ENCODE measurements at regions not wholly inside any gene's neighbourhood (a gene's known extent, or its start where the extent isn't known, plus 50 kb on each side); places are given as distances from the start of the nearest gene placed in this dataset.

GRCh38 chr12:60176891-60177290 lies 581.1 kb downstream of the SLC16A7 start:
- TF ChIP-seq POLR2A (IDR thresholded peaks at IDR 0.05; ENCODE audit: borderline replicate concordance, extremely low read depth, insufficient read depth, insufficient read length) (no peak), MAX (IDR thresholded peaks at IDR 0.05) (no peak), CTCF (IDR thresholded peaks at IDR 0.05 in 2 of 3, conservative IDR thresholded peaks at IDR 0.05 in 1 of 3; ENCODE audit: borderline replicate concordance in 1 of 3, insufficient read depth in 1 of 3, low read depth in 2 of 3, low read length in 2 of 3) (no peak), EZH2phosphoT487 (IDR thresholded peaks at IDR 0.05; ENCODE audit: borderline replicate concordance) (no peak), CEBPB (IDR thresholded peaks at IDR 0.05; ENCODE audit: low read depth) (no peak), REST (IDR thresholded peaks at IDR 0.05; ENCODE audit: low read depth) (no peak), RAD21 (IDR thresholded peaks at IDR 0.05; ENCODE audit: low read depth) (no peak), POLR2AphosphoS5 (IDR thresholded peaks at IDR 0.05; ENCODE audit: low read depth, low read length) (no peak), ELF1 (IDR thresholded peaks at IDR 0.05; ENCODE audit: borderline replicate concordance, low read depth) (no peak), EGR1 (IDR thresholded peaks at IDR 0.05; ENCODE audit: low read depth) (no peak), FOSL1 (IDR thresholded peaks at IDR 0.05; ENCODE audit: low read depth) (no peak), YY1 (IDR thresholded peaks at IDR 0.05; ENCODE audit: extremely low read depth, insufficient replicate concordance, low read depth, low read length) (no peak), ATF3 (IDR thresholded peaks at IDR 0.05) (no peak)
